GM21786 (cell line): ENCODE measurements at regions not wholly inside any gene's neighbourhood (a gene's known extent, or its start where the extent isn't known, plus 50 kb on each side); places are given as distances from the start of the nearest gene placed in this dataset.
"Not testable (repeated sequence)": the region's sequence is repeated elsewhere in the genome, so short reads cannot be mapped to it uniquely, and the experiment has no call there.

ENCODE experiments used
- ATAC-seq: cut with Tn5 transposase; IDR thresholded peaks from one replicate; pipeline ENCODE4 v1.9.1; 2021; ENCODE audit not compliant: unreplicated experiment

- ATAC-seq, result no peak
Observed at GRCh38 chr12:13924286-13924685, 57.1 kb downstream of the GRIN2B start.

GRCh38 chr12:13918897-13919296 lies 62.5 kb downstream of the GRIN2B start:
- ATAC-seq, result no peak

GRCh38 chr12:13915096-13915495 lies 66.3 kb downstream of the GRIN2B start:
- no peak for ATAC-seq

- ATAC-seq, result no peak
Observed at GRCh38 chr12:13913371-13913770, 68.0 kb downstream of the GRIN2B start.

- no peak for ATAC-seq
Observed at GRCh38 chr12:13911756-13912554, 69.4 kb downstream of the GRIN2B start.

- no peak for ATAC-seq
Observed at GRCh38 chr12:13905794-13906193, 75.6 kb downstream of the GRIN2B start.

- no peak for ATAC-seq
Observed at GRCh38 chr12:13900718-13901117, 80.7 kb downstream of the GRIN2B start.

- ATAC-seq, result not testable (repeated sequence)
Observed at GRCh38 chr12:13898387-13898786, 83.0 kb downstream of the GRIN2B start.

GRCh38 chr12:13897811-13898210 lies 83.6 kb downstream of the GRIN2B start:
- no peak for ATAC-seq

- ATAC-seq, result no peak
Observed at GRCh38 chr12:13896063-13896626, 85.3 kb downstream of the GRIN2B start.

GRCh38 chr12:13891902-13892301 lies 89.5 kb downstream of the GRIN2B start:
- no peak for ATAC-seq

- no peak for ATAC-seq
Observed at GRCh38 chr12:13890943-13891342, 90.5 kb downstream of the GRIN2B start.

- no peak for ATAC-seq
Observed at GRCh38 chr12:13887779-13888388, 93.5 kb downstream of the GRIN2B start.

- no peak for ATAC-seq
Observed at GRCh38 chr12:13882176-13882575, 99.2 kb downstream of the GRIN2B start.

GRCh38 chr12:13880613-13881012 lies 100.8 kb downstream of the GRIN2B start:
- no peak for ATAC-seq

GRCh38 chr12:13875744-13876143 lies 105.7 kb downstream of the GRIN2B start:
- ATAC-seq, result no peak

- ATAC-seq, result no peak
Observed at GRCh38 chr12:13870255-13870654, 111.1 kb downstream of the GRIN2B start.

- peak; percentile 89 for ATAC-seq
Observed at GRCh38 chr12:13864081-13864673, 117.2 kb downstream of the GRIN2B start.

- ATAC-seq, result no peak
Observed at GRCh38 chr12:13857750-13858149, 123.7 kb downstream of the GRIN2B start.

GRCh38 chr12:13853471-13853870 lies 127.9 kb downstream of the GRIN2B start:
- no peak for ATAC-seq

- no peak for ATAC-seq
Observed at GRCh38 chr12:13851828-13852227, 129.6 kb downstream of the GRIN2B start.

- no peak for ATAC-seq
Observed at GRCh38 chr12:13849456-13849855, 131.9 kb downstream of the GRIN2B start.
